ENCODE measurements at regions not wholly inside any gene's neighbourhood (a gene's known extent, or its start where the extent isn't known, plus 50 kb on each side); places are given as distances from the start of the nearest gene placed in this dataset.

DNA sequence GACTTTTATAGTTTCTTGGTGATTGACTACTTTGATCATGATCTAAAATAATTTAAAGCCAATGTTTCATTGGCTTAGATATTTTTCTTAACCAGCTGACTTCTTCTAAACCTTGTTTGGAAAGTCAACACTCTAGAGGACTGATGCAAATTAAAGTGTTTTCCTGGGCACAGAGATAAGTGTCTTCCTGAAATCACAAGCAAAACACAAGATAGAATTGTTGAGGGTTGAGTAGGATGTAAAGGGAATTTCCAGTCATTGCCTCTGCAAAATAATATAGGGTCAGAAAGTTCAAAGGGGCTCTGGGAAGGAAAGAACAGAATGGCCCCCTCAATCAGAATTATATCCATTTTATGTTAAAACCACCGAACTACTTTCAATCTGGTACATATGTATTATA, 156.3 kb upstream of the LRIG3 start:
- no peak overlapping the region for H3K4me3 ChIP-seq
- DNase-seq, result no peak
- H3K9me3 ChIP-seq, result no peaks in the 10 kb centered on the region
- no peaks in the 10 kb centered on the region for H3K27me3 ChIP-seq
- TF ChIP-seq, protein P1, sequence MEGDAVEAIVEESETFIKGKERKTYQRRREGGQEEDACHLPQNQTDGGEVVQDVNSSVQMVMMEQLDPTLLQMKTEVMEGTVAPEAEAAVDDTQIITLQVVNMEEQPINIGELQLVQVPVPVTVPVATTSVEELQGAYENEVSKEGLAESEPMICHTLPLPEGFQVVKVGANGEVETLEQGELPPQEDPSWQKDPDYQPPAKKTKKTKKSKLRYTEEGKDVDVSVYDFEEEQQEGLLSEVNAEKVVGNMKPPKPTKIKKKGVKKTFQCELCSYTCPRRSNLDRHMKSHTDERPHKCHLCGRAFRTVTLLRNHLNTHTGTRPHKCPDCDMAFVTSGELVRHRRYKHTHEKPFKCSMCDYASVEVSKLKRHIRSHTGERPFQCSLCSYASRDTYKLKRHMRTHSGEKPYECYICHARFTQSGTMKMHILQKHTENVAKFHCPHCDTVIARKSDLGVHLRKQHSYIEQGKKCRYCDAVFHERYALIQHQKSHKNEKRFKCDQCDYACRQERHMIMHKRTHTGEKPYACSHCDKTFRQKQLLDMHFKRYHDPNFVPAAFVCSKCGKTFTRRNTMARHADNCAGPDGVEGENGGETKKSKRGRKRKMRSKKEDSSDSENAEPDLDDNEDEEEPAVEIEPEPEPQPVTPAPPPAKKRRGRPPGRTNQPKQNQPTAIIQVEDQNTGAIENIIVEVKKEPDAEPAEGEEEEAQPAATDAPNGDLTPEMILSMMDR (IDR thresholded peaks at IDR 0.05), result no peak
- H3K27ac ChIP-seq, result no peak overlapping the region
- H3K36me3 ChIP-seq, result no peaks in the 10 kb centered on the region
- H3K4me1 ChIP-seq, result peaks cover 0 to 8% (median 0%) of the 10 kb centered on the region in 4 donors

GRCh38 chr12:59075968-59076490, 155.7 kb upstream of the LRIG3 start:
- no peak for DNase-seq
- H3K36me3 ChIP-seq, result no peaks in the 10 kb centered on the region
- no peak overlapping the region for H3K4me3 ChIP-seq
- no peak for TF ChIP-seq POLR2A (IDR thresholded peaks at IDR 0.05)
- TF ChIP-seq, protein P1 (IDR thresholded peaks at IDR 0.05), result peak in 1 of 6 experiments; percentile 6
- H3K27me3 ChIP-seq, result no peaks in the 10 kb centered on the region
- H3K27ac ChIP-seq, result no peak overlapping the region
- H3K9me3 ChIP-seq, result no peaks in the 10 kb centered on the region
- peaks cover 0 to 8% (median 0%) of the 10 kb centered on the region in 4 donors for H3K4me1 ChIP-seq

GRCh38 chr12:59075141-59075540, 154.8 kb upstream of the LRIG3 start:
- H3K9me3 ChIP-seq, result no peaks in the 10 kb centered on the region
- H3K4me1 ChIP-seq, result peaks cover 0 to 8% (median 0%) of the 10 kb centered on the region in 4 donors
- H3K27ac ChIP-seq, result no peak overlapping the region
- no peak overlapping the region for H3K4me3 ChIP-seq
- DNase-seq, result no peak
- H3K27me3 ChIP-seq, result no peaks in the 10 kb centered on the region
- TF ChIP-seq, protein P1 (IDR thresholded peaks at IDR 0.05), result no peak
- no peak for TF ChIP-seq POLR2A (IDR thresholded peaks at IDR 0.05)
- H3K36me3 ChIP-seq, result no peaks in the 10 kb centered on the region

- Histone ChIP-seq H3K27me3 (no peaks in the 10 kb centered on the region), H3K36me3 (no peaks in the 10 kb centered on the region), H3K4me3 (no peak overlapping the region), H3K9me3 (no peaks in the 10 kb centered on the region), H3K4me1 (no peaks in the 10 kb centered on the region), H3K27ac (no peak overlapping the region)
- TF ChIP-seq POLR2A (IDR thresholded peaks at IDR 0.05), result no peak
- TF ChIP-seq, protein P1 (IDR thresholded peaks at IDR 0.05), result no peak
- no peak for DNase-seq
Measured at GRCh38 chr12:59070322-59070933, 150.1 kb upstream of the LRIG3 start.

- no peak for DNase-seq
- no peak overlapping the region for H3K4me3 ChIP-seq
- H3K27ac ChIP-seq, result no peak overlapping the region
- no peaks in the 10 kb centered on the region for H3K4me1 ChIP-seq
- no peaks in the 10 kb centered on the region for H3K36me3 ChIP-seq
- H3K9me3 ChIP-seq, result no peaks in the 10 kb centered on the region
- no peaks in the 10 kb centered on the region for H3K27me3 ChIP-seq
- no peak for TF ChIP-seq POLR2A (IDR thresholded peaks at IDR 0.05)
- TF ChIP-seq, protein P1 (IDR thresholded peaks at IDR 0.05), result no peak
Measured at GRCh38 chr12:59069516-59069915, 149.2 kb upstream of the LRIG3 start.

All from Peyer's patch (tissue), 4 donors.